ACHN (cell line): ENCODE measurements at regions not wholly inside any gene's neighbourhood (a gene's known extent, or its start where the extent isn't known, plus 50 kb on each side); places are given as distances from the start of the nearest gene placed in this dataset.

Experiments used
- DNase-seq: peaks from one replicate; pipeline ENCODE4 v3.0.0-alpha.2; 2015
- in situ Hi-C: cut with HindIII; loops from 2 replicates; pipeline ENCODE4 v1.10.0; 2017; ENCODE audit warnings: low sequenced_read_pairs, low pct_ligation_motif_present, low pct_unique_long_range_greater_than_20kb

DNA sequence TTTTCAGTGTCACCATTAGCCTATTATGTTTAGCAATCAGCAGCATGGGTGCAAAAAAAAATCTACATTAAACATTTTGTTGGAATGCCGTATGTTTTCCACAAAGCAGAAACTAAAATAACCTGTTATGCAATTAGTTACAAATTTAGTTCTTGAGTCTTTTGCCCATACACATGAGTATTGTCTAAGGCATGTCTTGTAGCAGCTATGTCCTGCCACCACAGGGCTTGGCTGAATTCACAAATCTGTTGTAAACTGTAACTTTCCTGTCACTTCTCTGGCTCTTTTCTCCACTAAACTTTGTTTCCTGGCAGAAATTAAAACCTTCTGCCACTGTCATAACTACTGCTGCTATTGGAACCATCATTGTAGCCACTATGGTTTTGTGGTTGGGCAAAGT is 277.9 kb upstream of the SPRY2 start:
- no peak for DNase-seq
- in situ Hi-C loops: no loop called here

- no peak for DNase-seq
- in situ Hi-C loops: no loop called here
Observed at GRCh38 chr13:80612804-80613203, 271.9 kb upstream of the SPRY2 start.

DNA sequence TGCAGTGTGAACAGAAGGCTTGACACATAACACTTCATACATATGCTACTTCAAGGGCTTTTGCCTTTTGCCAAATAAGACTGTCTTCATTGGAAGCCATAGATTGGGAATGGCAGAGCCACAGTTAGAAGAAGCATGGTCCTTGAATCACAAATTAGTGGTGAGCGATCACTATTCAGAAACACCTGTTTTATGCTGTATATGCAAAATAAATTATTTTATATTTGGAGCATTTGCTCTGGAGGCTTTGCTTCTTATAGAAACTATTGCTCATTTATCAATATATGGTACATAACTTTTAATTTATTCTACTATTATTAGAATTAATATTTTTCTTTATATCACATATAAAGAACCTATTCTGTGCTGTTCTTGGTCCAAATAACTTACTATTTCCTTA is 270.4 kb upstream of the SPRY2 start:
- DNase-seq: no peak
- in situ Hi-C loops: no loop called here

DNA sequence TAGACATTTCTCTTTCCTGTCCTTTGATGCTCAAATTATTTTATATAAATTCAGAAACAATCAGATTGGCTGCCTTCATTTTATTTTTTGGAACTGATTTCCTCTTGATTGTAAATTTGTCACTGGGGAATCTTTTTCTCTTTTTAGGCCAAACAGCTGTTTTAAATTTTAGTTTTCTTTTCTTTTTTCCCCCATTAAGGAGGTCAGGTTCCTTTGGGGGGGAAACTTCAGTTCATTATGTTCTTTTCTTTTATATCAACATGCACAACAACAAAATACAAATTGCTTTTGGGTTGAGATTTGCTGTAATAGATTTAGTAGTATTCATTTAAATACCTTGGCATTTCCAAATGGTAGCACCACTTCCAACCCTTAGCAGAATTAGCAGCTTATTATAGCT is 264.8 kb upstream of the SPRY2 start:
- in situ Hi-C loops: no loop called here
- DNase-seq: no peak

GRCh38 chr13:80605011-80605410 is 264.1 kb upstream of the SPRY2 start:
- in situ Hi-C loops: no loop called here
- DNase-seq: no peak

GRCh38 chr13:80604098-80604497 is 263.2 kb upstream of the SPRY2 start:
- no peak for DNase-seq
- in situ Hi-C loops: no loop called here

GRCh38 chr13:80603351-80603750 is 262.4 kb upstream of the SPRY2 start:
- in situ Hi-C loops: no loop called here
- DNase-seq: no peak

- in situ Hi-C loops: no loop called here
Observed at GRCh38 chr13:80599765-80600164, 258.8 kb upstream of the SPRY2 start.

DNA sequence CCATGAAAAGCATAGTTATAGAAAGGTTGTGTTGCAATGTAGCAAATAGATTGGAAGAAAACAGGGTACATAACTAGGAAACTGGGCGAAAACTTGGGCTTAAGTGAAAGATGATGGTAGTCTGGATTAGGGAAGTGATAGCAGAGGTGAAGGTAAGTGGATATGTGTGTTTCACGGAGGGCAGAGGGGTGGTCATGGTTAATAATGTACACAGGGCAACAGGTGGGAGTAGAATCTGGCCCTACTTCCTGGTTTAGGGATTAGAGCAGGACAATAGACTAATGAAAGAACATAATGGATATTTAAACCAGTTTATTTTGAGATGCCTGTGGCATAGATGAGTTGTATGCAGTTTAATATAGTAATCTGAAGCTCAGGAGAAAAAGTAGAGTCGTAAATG is 257.3 kb upstream of the SPRY2 start:
- in situ Hi-C loops: no loop called here
- no peak for DNase-seq

More at GRCh38 chr13:80599765-80600164, 258.8 kb upstream of the SPRY2 start:
- DNase-seq: no peak

GRCh38 chr13:80591976-80592740 is 251.2 kb upstream of the SPRY2 start:
- in situ Hi-C loops: no loop called here
- no peak for DNase-seq

- in situ Hi-C loops: no loop called here
Observed at GRCh38 chr13:80590551-80590950, 249.6 kb upstream of the SPRY2 start.

GRCh38 chr13:80586356-80586755 is 245.4 kb upstream of the SPRY2 start:
- in situ Hi-C loops: no loop called here
- DNase-seq: no peak

More at GRCh38 chr13:80590551-80590950, 249.6 kb upstream of the SPRY2 start:
- DNase-seq: no peak

DNA sequence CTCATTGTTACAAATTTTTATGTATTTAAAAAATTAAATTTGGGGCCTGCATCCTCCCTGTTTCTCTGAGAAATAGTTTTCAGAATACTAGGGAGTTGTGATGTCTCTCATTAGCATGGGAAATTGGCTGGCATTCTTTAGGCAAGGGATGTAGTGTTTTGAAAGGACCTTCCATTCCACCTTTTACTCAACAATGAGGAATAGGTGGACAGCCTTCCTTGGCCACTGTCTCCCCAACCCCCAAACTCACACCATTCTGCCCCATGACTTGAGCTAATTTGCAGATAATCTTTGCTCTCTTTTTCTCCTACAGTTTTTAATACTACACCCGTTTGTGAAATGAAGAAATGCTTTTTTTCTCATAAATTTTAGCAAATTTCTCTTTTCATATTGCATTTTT is 244.6 kb upstream of the SPRY2 start:
- DNase-seq: no peak
- in situ Hi-C loops: no loop called here

GRCh38 chr13:80584785-80585184 is 243.9 kb upstream of the SPRY2 start:
- in situ Hi-C loops: no loop called here

DNA sequence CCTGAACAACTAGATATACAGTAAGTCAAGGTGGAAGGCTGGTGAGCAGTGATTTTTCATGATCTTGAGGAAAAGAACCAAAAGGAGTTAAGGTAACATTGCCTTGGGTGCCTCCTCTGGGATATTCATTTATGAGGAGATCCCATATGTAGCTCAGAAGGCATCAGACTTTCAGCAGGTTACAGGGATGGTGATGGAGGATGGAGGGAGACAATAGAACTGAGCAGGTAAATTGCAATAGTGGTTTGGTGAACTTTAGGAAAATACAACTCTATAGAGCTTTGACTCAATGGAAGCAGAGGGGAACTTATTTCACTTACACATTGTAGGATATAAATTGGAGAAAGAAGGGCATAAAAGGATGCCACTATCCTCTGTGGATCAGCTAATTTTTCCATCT is 243.4 kb upstream of the SPRY2 start:
- DNase-seq: no peak
- in situ Hi-C loops: no loop called here

More at GRCh38 chr13:80584785-80585184, 243.9 kb upstream of the SPRY2 start:
- no peak for DNase-seq

DNA sequence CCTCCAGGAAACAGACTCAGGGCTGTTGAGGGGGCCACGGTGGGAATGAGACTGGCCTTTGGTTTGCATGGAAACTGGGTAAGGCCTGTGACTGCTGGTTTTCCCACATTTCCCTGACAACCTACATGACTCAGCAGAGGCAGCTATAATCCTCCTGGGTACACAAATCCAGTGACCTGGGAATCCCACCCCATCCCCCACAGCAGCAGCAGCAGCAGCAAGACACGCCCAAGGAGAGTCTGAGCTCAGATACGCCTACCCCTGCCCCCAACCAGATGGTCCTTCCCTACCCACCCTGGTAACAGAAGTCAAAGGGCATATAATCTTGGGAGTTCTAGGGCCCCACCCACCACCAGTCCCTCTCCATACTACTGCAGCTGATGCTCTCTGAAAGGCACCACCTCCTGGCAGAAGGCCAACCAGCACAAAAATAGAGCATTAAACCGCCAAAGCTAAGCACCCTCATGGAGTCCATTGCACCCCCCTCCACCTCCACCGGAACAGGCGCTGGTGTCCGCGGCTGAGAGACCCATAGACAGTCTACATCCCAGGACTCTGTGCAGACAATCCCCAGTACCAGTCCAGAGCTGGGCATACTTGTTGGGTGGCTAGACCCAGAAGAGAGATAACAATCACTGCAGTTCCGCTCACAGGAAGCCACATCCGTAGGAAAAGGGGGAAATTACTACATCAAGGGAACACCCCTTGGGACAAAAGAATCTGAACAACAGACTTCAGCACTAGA is 237.2 kb upstream of the SPRY2 start:
- no peak for DNase-seq
- in situ Hi-C loops: no loop called here

DNA sequence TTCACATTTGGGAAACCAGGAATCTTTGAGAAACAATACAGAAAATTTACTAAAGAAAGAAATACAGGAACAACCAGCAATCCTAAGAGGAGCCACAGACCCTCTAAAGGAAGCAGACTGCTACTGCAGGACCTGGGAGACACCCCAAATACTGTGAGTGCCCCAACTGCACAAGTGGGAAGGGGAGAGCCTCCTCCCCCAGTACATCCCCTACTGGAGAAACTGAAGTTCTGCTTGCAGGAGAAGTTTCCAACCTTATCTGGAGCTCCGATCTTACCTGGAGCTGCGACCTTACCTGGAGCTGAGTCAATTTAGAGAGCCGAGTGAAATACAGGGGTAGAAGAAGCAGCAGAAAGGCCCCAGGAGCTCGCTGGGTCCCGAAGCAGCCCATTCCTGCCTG is 236.4 kb upstream of the SPRY2 start:
- in situ Hi-C loops: no loop called here
- DNase-seq: no peak

DNA sequence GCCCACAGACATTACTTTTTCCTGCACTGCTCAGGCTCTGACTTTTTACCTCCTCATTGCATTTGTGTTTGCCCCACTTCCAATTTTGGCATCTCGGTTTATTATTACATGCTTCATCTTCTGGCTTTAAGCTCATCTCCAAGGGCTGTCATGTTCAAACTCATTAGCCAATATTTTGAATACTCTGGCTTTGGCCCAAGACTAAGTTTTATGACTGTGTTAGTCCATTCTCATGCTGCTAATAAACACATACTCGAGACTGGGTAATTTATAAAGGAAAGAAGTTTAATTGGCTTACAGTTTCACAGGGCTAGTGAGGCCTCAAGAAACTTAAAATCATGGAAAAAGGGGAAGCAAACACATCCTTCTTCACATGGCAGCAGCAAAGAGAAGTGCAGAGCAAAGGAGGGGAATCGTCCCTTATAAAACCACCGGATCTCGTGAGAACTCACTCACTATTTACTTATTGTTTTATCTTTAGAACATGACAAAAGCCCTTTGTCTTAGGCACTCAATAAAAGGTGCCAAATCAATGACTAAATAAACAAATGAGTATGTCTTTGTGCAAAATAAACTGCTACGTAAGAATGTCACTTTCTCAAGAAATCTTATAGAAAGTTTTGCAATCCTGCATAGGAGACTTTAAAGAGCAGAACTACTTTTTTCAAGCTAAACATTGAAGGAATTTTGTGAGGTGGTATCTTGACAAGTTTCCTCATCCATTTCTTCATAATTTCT is 233.4 kb upstream of the SPRY2 start:
- DNase-seq: no peak
- in situ Hi-C loops: no loop called here

- in situ Hi-C loops: no loop called here
Observed at GRCh38 chr13:80572923-80573316, 232.0 kb upstream of the SPRY2 start.

More at GRCh38 chr13:80572923-80573316, 232.0 kb upstream of the SPRY2 start:
- no peak for DNase-seq
